ENCODE measurements at regions not wholly inside any gene's neighbourhood (a gene's known extent, or its start where the extent isn't known, plus 50 kb on each side); places are given as distances from the start of the nearest gene placed in this dataset.

DNA sequence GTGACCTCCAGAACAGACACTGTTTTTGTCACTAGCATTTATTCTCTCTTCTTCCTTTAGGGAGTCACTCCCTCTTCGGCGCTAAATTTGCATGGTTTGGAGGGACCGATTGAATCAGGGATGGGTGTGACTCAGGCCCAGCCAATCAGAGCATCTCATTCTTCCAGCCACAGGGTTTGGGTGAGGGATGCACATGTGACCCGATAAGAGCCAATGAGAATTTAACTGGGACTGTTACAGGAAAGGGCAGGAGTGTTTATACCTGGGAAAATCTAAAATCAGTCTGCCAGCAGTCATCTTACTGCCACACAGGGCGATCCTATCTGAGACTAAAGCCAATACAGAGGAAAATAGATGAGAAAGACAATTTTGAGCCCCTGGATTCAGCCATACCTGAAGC is 351.2 kb upstream of the ERCC4 start:
- TF ChIP-seq FOXK2 (IDR thresholded peaks at IDR 0.05) (no peak), FOXM1 (IDR thresholded peaks at IDR 0.05; ENCODE audit: borderline replicate concordance) (no peak), CTBP1 (IDR thresholded peaks at IDR 0.05; ENCODE audit: borderline replicate concordance) (no peak), SUZ12 (IDR thresholded peaks at IDR 0.05) (no peak), LEF1 (IDR thresholded peaks at IDR 0.05; ENCODE audit: borderline replicate concordance) (no peak), SP1 (IDR thresholded peaks at IDR 0.05) (no peak), ZNF384 (IDR thresholded peaks at IDR 0.05) (no peak), HDGF (IDR thresholded peaks at IDR 0.05; ENCODE audit: borderline replicate concordance) (no peak), FOXA1 (IDR thresholded peaks at IDR 0.05) (no peak), L3MBTL2 (conservative IDR thresholded peaks at IDR 0.05) (no peak), ELF4 (IDR thresholded peaks at IDR 0.05) (no peak), ARNT (IDR thresholded peaks at IDR 0.05) (no peak), BHLHE40 (IDR thresholded peaks at IDR 0.05; ENCODE audit: borderline replicate concordance) (no peak), TARDBP (IDR thresholded peaks at IDR 0.05) (no peak), NFRKB (IDR thresholded peaks at IDR 0.05) (no peak)
- TF ChIP-seq, protein P1, sequence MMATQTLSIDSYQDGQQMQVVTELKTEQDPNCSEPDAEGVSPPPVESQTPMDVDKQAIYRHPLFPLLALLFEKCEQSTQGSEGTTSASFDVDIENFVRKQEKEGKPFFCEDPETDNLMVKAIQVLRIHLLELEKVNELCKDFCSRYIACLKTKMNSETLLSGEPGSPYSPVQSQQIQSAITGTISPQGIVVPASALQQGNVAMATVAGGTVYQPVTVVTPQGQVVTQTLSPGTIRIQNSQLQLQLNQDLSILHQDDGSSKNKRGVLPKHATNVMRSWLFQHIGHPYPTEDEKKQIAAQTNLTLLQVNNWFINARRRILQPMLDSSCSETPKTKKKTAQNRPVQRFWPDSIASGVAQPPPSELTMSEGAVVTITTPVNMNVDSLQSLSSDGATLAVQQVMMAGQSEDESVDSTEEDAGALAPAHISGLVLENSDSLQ (IDR thresholded peaks at IDR 0.05), result no peak
- ChIA-PET POLR2A (no interaction called here), CTCF (no interaction called here)
- DNase-seq (ENCODE audit: extremely low spot score), result no peak

DNA sequence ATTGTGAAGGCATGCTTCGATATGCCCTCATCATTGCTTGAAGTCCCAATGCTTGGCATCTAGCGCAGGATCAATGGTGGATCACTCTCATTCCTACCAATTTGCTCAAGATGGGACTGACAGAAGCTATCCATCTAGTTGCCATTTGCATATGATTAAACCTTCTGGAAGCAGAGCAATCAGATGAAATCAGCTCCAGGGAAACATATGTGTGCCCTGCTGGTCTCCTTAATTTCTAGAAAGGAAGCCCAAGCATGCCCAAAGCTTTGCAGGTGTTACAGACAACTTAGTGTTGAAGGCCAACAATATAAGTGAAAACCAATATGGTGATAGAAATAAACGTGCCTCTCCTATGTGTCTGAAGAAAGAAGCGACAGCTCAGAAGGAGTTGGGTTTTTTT is 350.0 kb upstream of the ERCC4 start:
- ChIA-PET CTCF (no interaction called here), POLR2A (no interaction called here)
- DNase-seq (ENCODE audit: extremely low spot score), result no peak
- TF ChIP-seq CTBP1 (IDR thresholded peaks at IDR 0.05; ENCODE audit: borderline replicate concordance), result no peak
- no peak for TF ChIP-seq HDGF (IDR thresholded peaks at IDR 0.05; ENCODE audit: borderline replicate concordance)
- TF ChIP-seq FOXA1 (IDR thresholded peaks at IDR 0.05), result no peak
- TF ChIP-seq LEF1 (IDR thresholded peaks at IDR 0.05; ENCODE audit: borderline replicate concordance), result no peak
- no peak for TF ChIP-seq FOXM1 (IDR thresholded peaks at IDR 0.05; ENCODE audit: borderline replicate concordance)
- no peak for TF ChIP-seq L3MBTL2 (conservative IDR thresholded peaks at IDR 0.05)
- TF ChIP-seq, protein P1 (IDR thresholded peaks at IDR 0.05), result no peak
- TF ChIP-seq NFRKB (IDR thresholded peaks at IDR 0.05), result no peak
- TF ChIP-seq ZNF384 (IDR thresholded peaks at IDR 0.05), result no peak
- no peak for TF ChIP-seq FOXK2 (IDR thresholded peaks at IDR 0.05)
- TF ChIP-seq BHLHE40 (IDR thresholded peaks at IDR 0.05; ENCODE audit: borderline replicate concordance), result no peak
- no peak for TF ChIP-seq SP1 (IDR thresholded peaks at IDR 0.05)
- no peak for TF ChIP-seq ELF4 (IDR thresholded peaks at IDR 0.05)
- TF ChIP-seq SUZ12 (IDR thresholded peaks at IDR 0.05), result no peak
- no peak for TF ChIP-seq TARDBP (IDR thresholded peaks at IDR 0.05)
- no peak for TF ChIP-seq ARNT (IDR thresholded peaks at IDR 0.05)

DNA sequence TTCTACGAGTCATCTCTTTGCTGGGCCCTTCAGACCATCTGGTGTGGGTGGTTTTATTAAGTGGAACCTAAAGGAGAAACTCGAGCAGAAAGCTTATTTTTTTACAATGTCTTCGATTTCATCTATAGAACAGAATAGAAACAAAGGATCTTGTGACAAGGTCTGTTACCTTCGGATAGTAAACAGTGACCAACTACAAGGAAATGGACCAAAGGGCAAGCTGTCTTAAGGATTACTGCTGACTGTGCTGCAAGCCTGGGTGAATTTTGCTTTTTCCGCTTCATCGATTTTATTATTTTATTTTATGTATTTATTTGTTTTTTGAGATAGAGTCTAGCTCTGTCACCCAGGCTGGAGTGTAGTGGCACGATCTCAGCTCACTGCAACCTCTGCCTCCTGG is 348.9 kb upstream of the ERCC4 start:
- no peak for DNase-seq (ENCODE audit: extremely low spot score)
- CTCF ChIA-PET, result no interaction called here

DNA sequence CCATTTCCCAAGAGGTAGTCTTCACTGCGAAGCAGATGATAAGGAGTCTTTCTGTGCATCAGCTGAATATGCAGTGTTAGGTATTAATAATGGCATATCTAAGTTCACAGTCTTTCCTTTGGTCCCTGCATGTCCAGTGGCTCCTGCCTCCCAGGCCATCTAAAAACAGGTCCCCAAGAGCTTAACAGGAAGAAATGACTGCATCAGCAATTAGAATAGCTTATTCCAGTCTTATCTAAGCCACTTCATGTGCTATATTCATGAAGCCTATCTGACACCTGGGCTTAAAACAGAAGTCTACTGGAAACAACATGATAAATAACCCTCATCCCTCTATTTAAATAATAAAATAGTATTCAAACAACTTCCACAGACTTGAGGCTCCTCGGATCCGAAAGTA is 346.1 kb upstream of the ERCC4 start:
- ChIA-PET CTCF (no interaction called here), POLR2A (no interaction called here)

More for the DNA sequence above, 348.9 kb upstream of the ERCC4 start:
- POLR2A ChIA-PET, result no interaction called here
- no peak for TF ChIP-seq L3MBTL2 (conservative IDR thresholded peaks at IDR 0.05)
- TF ChIP-seq FOXA1 (IDR thresholded peaks at IDR 0.05), result no peak
- no peak for TF ChIP-seq ZNF384 (IDR thresholded peaks at IDR 0.05)
- no peak for TF ChIP-seq BHLHE40 (IDR thresholded peaks at IDR 0.05; ENCODE audit: borderline replicate concordance)

DNA sequence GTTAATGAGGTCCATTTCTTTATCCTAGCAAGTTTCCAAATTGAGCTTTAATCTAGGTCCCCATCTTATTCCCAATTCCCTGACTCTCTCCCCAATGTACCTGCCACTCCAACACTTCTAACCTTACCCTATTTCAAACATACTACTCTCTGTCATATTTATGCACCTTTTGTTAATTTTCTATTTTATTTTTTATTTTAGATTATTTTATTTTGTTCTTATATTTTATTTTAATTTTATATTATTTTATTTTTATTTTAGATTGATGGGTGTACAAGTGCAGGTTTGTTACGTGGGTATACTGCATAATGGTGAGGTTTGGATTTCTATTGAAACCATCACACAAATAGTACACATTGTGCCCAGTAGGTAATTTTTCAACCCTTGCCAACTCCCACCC is 333.9 kb upstream of the ERCC4 start:
- ChIA-PET POLR2A (no interaction called here), CTCF (no interaction called here)
- TF ChIP-seq, protein P1 (IDR thresholded peaks at IDR 0.05), result no peak
- TF ChIP-seq CTBP1 (IDR thresholded peaks at IDR 0.05; ENCODE audit: borderline replicate concordance) (no peak), ARNT (IDR thresholded peaks at IDR 0.05) (no peak), LEF1 (IDR thresholded peaks at IDR 0.05; ENCODE audit: borderline replicate concordance) (no peak), BHLHE40 (IDR thresholded peaks at IDR 0.05; ENCODE audit: borderline replicate concordance) (no peak), NFRKB (IDR thresholded peaks at IDR 0.05) (no peak), SUZ12 (IDR thresholded peaks at IDR 0.05) (no peak), HDGF (IDR thresholded peaks at IDR 0.05; ENCODE audit: borderline replicate concordance) (no peak), L3MBTL2 (conservative IDR thresholded peaks at IDR 0.05) (no peak), FOXM1 (IDR thresholded peaks at IDR 0.05; ENCODE audit: borderline replicate concordance) (no peak), TARDBP (IDR thresholded peaks at IDR 0.05) (no peak), FOXA1 (IDR thresholded peaks at IDR 0.05) (no peak), ELF4 (IDR thresholded peaks at IDR 0.05) (no peak), SP1 (IDR thresholded peaks at IDR 0.05) (no peak), FOXK2 (IDR thresholded peaks at IDR 0.05) (no peak), ZNF384 (IDR thresholded peaks at IDR 0.05) (no peak)
- no peak for DNase-seq (ENCODE audit: extremely low spot score)

More for the DNA sequence above, 346.1 kb upstream of the ERCC4 start:
- DNase-seq (ENCODE audit: extremely low spot score), result no peak
- TF ChIP-seq ZNF384 (IDR thresholded peaks at IDR 0.05) (no peak), FOXA1 (IDR thresholded peaks at IDR 0.05) (no peak), ELF4 (IDR thresholded peaks at IDR 0.05) (no peak), LEF1 (IDR thresholded peaks at IDR 0.05; ENCODE audit: borderline replicate concordance) (no peak), SP1 (IDR thresholded peaks at IDR 0.05) (no peak), TARDBP (IDR thresholded peaks at IDR 0.05) (no peak), ARNT (IDR thresholded peaks at IDR 0.05) (no peak), L3MBTL2 (conservative IDR thresholded peaks at IDR 0.05) (no peak), CTBP1 (IDR thresholded peaks at IDR 0.05; ENCODE audit: borderline replicate concordance) (no peak), BHLHE40 (IDR thresholded peaks at IDR 0.05; ENCODE audit: borderline replicate concordance) (no peak), FOXK2 (IDR thresholded peaks at IDR 0.05) (no peak), HDGF (IDR thresholded peaks at IDR 0.05; ENCODE audit: borderline replicate concordance) (no peak)
- TF ChIP-seq, protein P1 (IDR thresholded peaks at IDR 0.05), result no peak

All from HEK293T (cell line).